Upper lobe of left lung (tissue), 6 donors: ENCODE measurements at regions not wholly inside any gene's neighbourhood (a gene's known extent, or its start where the extent isn't known, plus 50 kb on each side); places are given as distances from the start of the nearest gene placed in this dataset.
"Not testable (repeated sequence)": the region's sequence is repeated elsewhere in the genome, so short reads cannot be mapped to it uniquely, and the experiment has no call there.

Experiments
- ATAC-seq, 2 donors: fragments of 200-7000 bp; cut with Tn5 transposase; one replicate each; pipeline ENCODE4 v1.9.1; 2022; ENCODE audit warnings: mild to moderate bottlenecking in 2 of 2, moderate library complexity in 2 of 2; ENCODE audit not compliant: low FRiP score in 2 of 2
- DNase-seq, 2 donors: peaks; one replicate each; pipeline ENCODE4 v3.0.0-alpha.2; 2019 to 2020
- H3K27ac ChIP-seq, 4 donors: fragments of 200-600 bp; sonication (generic); one replicate each; pipeline ENCODE4 v1.5.1; 2016 to 2019
- H3K27me3 ChIP-seq, 4 donors: fragments of 200-600 bp; sonication (generic); one replicate each; pipeline ENCODE4 v1.5.1; 2017 to 2019
- H3K36me3 ChIP-seq, 4 donors: fragments of 200-600 bp; sonication (generic); one replicate each; pipeline ENCODE4 v1.5.1; 2016 to 2019
- H3K4me1 ChIP-seq, 4 donors: fragments of 200-600 bp; sonication (generic); one replicate each; pipeline ENCODE4 v1.5.1; 2018 to 2019
- H3K4me3 ChIP-seq, 4 donors: fragments of 200-600 bp; sonication (generic); one replicate each; pipeline ENCODE4 v1.5.1; 2017 to 2019; ENCODE audit warnings: mild to moderate bottlenecking in 2 of 4, moderate library complexity in 1 of 4
- H3K9me3 ChIP-seq, 4 donors: fragments of 200-600 bp; sonication (generic); one replicate each; pipeline ENCODE4 v1.5.1; 2018 to 2019
- EP300 ChIP-seq, 4 donors: sonication (generic); formaldehyde crosslinking; IDR thresholded peaks; one replicate each; pipeline ENCODE4 v1.5.1; 2017; ENCODE audit warnings: antibody characterized with exemption in 4 of 4, control low read depth in 2 of 4
- POLR2A ChIP-seq, 4 donors: fragments of 450-650 bp; IDR thresholded peaks; one replicate each; pipeline ENCODE4 v1.5.1; 2016 to 2017; ENCODE audit warnings: antibody characterized with exemption in 4 of 4, mild to moderate bottlenecking in 2 of 4
- POLR2AphosphoS5 ChIP-seq, 2 donors: sonication (generic); formaldehyde crosslinking; IDR thresholded peaks; one replicate each; pipeline ENCODE4 v1.5.1; 2017; ENCODE audit warnings: antibody characterized with exemption in 2 of 2
- WGBS, 2 donors: methylation state at CpG; one replicate each; pipeline ENCODE4 v1.1.5; 2017 to 2018; 5-methylcytosine and 5-hydroxymethylcytosine counted together
- TF ChIP-seq, protein P1 (sequence below), 6 experiments: fragments of 450-650 bp in 4 of 6; fragments of 200-600 bp in 2 of 6; sonication (generic) in 2 of 6; IDR thresholded peaks; one replicate each; pipeline ENCODE4 v1.5.1; 2016 to 2019; ENCODE audit warnings: antibody characterized with exemption in 6 of 6
- donor health status: DM: no; HTN: no; CAD: no; lungs with moderate emphysema.
- donor health status: DM: no; HTN: yes; CAD: no; lungs with severe emphysema.

DNA sequence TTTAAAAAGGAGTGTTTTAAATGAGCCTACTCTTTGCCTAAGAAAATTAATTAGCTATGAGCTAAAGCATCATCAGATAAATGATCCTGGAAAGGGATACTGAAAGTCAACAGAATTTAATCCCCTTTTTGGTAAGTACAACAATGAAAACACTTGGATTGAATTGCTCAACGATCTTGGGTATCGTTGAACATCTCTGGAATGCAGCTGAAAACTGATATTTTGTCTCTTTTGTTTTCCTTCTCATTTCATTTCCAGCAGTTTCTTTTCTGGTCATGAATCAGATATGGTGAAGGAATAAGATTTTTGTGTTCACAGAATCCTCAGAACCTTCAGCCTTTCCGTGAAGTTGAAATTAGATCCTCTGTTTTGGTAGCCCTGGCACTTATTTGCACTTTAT, 771.2 kb downstream of the FSCB start:
- Histone ChIP-seq H3K4me3 (no peak overlapping the region), H3K9me3 (no peaks in the 10 kb centered on the region), H3K36me3 (no peaks in the 10 kb centered on the region), H3K27ac (no peak overlapping the region), H3K4me1 (no peaks in the 10 kb centered on the region), H3K27me3 (no peaks in the 10 kb centered on the region)
- TF ChIP-seq EP300 (IDR thresholded peaks at IDR 0.05) (no peak), POLR2A (IDR thresholded peaks at IDR 0.05) (no peak), POLR2AphosphoS5 (IDR thresholded peaks at IDR 0.05) (no peak)
- TF ChIP-seq, protein P1, sequence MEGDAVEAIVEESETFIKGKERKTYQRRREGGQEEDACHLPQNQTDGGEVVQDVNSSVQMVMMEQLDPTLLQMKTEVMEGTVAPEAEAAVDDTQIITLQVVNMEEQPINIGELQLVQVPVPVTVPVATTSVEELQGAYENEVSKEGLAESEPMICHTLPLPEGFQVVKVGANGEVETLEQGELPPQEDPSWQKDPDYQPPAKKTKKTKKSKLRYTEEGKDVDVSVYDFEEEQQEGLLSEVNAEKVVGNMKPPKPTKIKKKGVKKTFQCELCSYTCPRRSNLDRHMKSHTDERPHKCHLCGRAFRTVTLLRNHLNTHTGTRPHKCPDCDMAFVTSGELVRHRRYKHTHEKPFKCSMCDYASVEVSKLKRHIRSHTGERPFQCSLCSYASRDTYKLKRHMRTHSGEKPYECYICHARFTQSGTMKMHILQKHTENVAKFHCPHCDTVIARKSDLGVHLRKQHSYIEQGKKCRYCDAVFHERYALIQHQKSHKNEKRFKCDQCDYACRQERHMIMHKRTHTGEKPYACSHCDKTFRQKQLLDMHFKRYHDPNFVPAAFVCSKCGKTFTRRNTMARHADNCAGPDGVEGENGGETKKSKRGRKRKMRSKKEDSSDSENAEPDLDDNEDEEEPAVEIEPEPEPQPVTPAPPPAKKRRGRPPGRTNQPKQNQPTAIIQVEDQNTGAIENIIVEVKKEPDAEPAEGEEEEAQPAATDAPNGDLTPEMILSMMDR (IDR thresholded peaks at IDR 0.05), result no peak
- WGBS, 2 donors, result 43 to 59% methylated on average over 3 of the region's 3 CpGs
- no peak for ATAC-seq
- DNase-seq, result no peak

DNA sequence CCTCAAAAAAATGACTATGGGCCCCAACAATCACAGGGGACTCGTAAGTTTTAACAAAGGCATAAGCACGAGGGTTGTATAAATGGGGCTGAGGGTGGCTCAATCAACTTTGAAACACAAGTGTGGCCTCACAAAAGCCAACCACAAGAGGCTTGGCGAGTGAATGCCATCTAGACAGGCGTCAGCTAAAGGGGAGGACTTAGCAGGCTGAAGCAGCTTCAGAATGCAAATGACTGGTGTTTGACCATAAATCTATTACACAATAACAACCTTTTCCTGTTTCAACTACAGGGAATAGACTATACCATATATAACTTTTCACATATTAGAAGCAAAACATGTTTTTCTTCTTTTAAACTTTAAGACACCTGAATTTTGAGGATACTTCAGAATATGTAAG, 777.9 kb downstream of the FSCB start:
- Histone ChIP-seq H3K9me3 (no peaks in the 10 kb centered on the region), H3K27ac (no peak overlapping the region), H3K36me3 (no peaks in the 10 kb centered on the region), H3K4me3 (no peak overlapping the region), H3K27me3 (no peaks in the 10 kb centered on the region), H3K4me1 (no peaks in the 10 kb centered on the region)
- ATAC-seq (no peak), DNase-seq (no peak)
- 28 to 61% methylated on average over 4 of the region's 4 CpGs for WGBS, 2 donors
- TF ChIP-seq, protein P1 (IDR thresholded peaks at IDR 0.05), result no peak
- TF ChIP-seq POLR2A (IDR thresholded peaks at IDR 0.05) (no peak), POLR2AphosphoS5 (IDR thresholded peaks at IDR 0.05) (no peak), EP300 (IDR thresholded peaks at IDR 0.05) (no peak)

DNA sequence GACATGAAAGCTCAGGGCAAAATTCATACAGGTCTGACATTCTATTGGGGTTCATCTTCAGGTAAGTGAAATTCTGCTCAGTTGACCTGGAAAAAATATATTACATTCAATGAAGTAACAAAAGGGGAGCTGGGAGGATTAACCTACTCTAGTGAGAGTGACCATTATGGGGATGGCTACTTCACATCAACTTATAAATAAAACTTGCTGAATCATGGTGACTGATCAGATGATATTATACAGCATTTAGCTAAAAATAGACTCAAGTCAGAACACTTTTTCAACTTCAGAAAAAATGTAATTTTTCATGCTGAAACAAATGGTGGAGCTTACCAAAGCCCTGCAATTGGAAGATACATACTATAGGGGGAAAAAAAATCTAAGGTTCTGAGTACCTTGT, 800.2 kb downstream of the FSCB start:
- TF ChIP-seq POLR2AphosphoS5 (IDR thresholded peaks at IDR 0.05) (no peak), POLR2A (IDR thresholded peaks at IDR 0.05) (no peak), EP300 (IDR thresholded peaks at IDR 0.05) (no peak)
- TF ChIP-seq, protein P1 (IDR thresholded peaks at IDR 0.05), result no peak
- no peaks in the 10 kb centered on the region for H3K36me3 ChIP-seq
- no peak for DNase-seq
- H3K4me1 ChIP-seq, result no peaks in the 10 kb centered on the region
- H3K27ac ChIP-seq, result no peak overlapping the region
- no peak overlapping the region for H3K4me3 ChIP-seq
- H3K9me3 ChIP-seq, result no peaks in the 10 kb centered on the region
- ATAC-seq, result no peak
- no peaks in the 10 kb centered on the region for H3K27me3 ChIP-seq

DNA sequence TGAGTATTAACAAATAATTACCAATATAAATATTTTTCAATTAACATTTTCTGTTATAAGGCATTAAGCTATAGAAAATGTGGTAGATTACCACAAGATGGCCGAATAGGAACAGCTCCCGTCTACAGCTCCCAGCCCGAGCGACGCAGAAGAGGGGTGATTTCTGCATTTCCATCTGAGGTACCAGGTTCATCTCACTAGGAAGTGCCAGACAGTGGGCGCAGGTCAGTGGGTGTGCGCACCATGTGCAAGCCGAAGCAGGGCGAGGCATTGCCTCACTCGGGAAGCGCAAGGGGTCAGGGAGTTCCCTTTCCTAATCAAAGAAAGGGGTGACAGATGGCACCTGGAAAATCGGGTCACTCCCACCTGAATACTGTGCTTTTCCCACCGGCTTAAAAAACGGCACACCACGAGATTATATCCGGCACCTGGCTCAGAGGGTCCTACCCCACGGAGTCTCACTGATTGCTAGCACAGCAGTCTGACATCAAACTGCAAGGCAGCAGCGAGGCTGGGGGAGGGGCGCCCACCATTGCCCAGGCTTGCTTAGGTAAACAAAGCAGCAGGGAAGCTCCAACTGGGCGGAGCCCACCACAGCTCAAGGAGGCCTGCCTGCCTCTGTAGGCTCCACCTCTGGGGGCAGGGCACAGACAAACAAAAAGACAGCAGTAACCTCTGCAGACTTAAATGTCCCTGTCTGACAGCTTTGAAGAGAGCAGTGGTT, 808.4 kb downstream of the FSCB start:
- H3K27ac ChIP-seq, H3K4me3 ChIP-seq, H3K27me3 ChIP-seq, H3K9me3 ChIP-seq, H3K4me1 ChIP-seq, ATAC-seq, H3K36me3 ChIP-seq: not testable (repeated sequence)
- 87 to 89% methylated on average over 12 to 19 of the region's 20 CpGs for WGBS, 2 donors
- peak in 1 of 2 donors; percentile 33 for DNase-seq

DNA sequence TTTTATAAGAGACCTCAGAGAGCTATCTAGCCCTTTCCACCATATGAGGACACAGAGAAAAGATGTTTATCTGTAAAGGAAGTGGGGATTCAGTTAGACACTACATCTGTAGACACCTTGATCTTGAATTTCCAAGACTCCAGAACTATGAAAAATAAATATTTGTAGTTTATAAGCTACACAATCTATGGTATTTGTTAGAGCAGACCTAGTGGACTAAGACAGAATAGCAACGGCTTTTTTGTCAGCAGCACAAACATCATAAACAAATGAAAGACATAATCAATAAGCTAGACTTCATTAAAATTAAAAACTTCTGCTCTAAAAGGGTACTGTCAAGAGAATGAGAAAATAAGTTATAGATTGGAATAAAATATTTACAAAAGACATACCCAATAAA, 810.1 kb downstream of the FSCB start:
- DNase-seq, result no peak
- Histone ChIP-seq H3K36me3 (no peaks in the 10 kb centered on the region), H3K4me1 (no peaks in the 10 kb centered on the region), H3K9me3 (no peaks in the 10 kb centered on the region), H3K27ac (no peak overlapping the region), H3K4me3 (no peak overlapping the region), H3K27me3 (no peaks in the 10 kb centered on the region)
- ATAC-seq, result no peak
- WGBS, 2 donors, result 96 to 97% methylated on average over 1 of the region's 1 CpG
- TF ChIP-seq POLR2A (IDR thresholded peaks at IDR 0.05), result no peak
- no peak for TF ChIP-seq EP300 (IDR thresholded peaks at IDR 0.05)
- TF ChIP-seq, protein P1 (IDR thresholded peaks at IDR 0.05), result no peak
- no peak for TF ChIP-seq POLR2AphosphoS5 (IDR thresholded peaks at IDR 0.05)
